Gastrocnemius medialis (tissue), 4 donors: ENCODE measurements at regions not wholly inside any gene's neighbourhood (a gene's known extent, or its start where the extent isn't known, plus 50 kb on each side); places are given as distances from the start of the nearest gene placed in this dataset.

ENCODE experiments used
- ATAC-seq, 2 donors: fragments of 150-250 bp; one replicate each; pipeline ENCODE4 v1.9.1; 2016
- DNase-seq, 2 donors: peaks; one replicate each; pipeline ENCODE4 v3.0.0-alpha.2; 2019
- H3K27ac ChIP-seq, 4 donors: fragments of 200-600 bp; sonication (generic); 1 replicate in 1 of 4; 2 replicates in 3 of 4; pipeline ENCODE4 v1.5.1; 2016 to 2018; ENCODE audit warnings: mild to moderate bottlenecking in 2 of 4, moderate library complexity in 1 of 4
- H3K27me3 ChIP-seq, 3 donors: fragments of 200-600 bp; sonication (generic) in 2 of 3; 1 replicate in 1 of 3; 2 replicates in 2 of 3; pipeline versions ENCODE4 v1.5.1 to v1.6.0; 2016 to 2019; ENCODE audit warnings: mild to moderate bottlenecking in 1 of 3, moderate library complexity in 1 of 3
- H3K36me3 ChIP-seq, 2 donors: fragments of 200-600 bp; sonication (generic) in 1 of 2; one replicate each; pipeline ENCODE4 v1.5.1; 2017 to 2018
- H3K4me1 ChIP-seq, 2 donors: fragments of 200-600 bp; sonication (generic) in 1 of 2; one replicate each; pipeline ENCODE4 v1.5.1; 2016 to 2017; ENCODE audit warnings: mild to moderate bottlenecking in 2 of 2
- H3K4me3 ChIP-seq, 4 donors: fragments of 200-600 bp; sonication (generic) in 3 of 4; 1 replicate in 1 of 4; 2 replicates in 3 of 4; pipeline ENCODE4 v1.5.1; 2016 to 2019; ENCODE audit warnings: mild to moderate bottlenecking in 2 of 4
- H3K9me3 ChIP-seq, 3 donors: fragments of 200-600 bp; sonication (generic) in 2 of 3; 1 replicate in 1 of 3; 2 replicates in 2 of 3; pipeline ENCODE4 v1.5.1; 2016 to 2019
- CTCF ChIP-seq, 5 experiments: fragments of 450-650 bp in 3 of 5; fragments of 200-600 bp in 2 of 5; sonication (generic) in 2 of 5; IDR thresholded peaks in 4 of 5; conservative IDR thresholded peaks in 1 of 5; 1 replicate in 4 of 5; 2 replicates in 1 of 5; pipeline ENCODE4 v1.5.1; 2016 to 2019; ENCODE audit warnings: antibody characterized with exemption in 5 of 5, mild to moderate bottlenecking in 3 of 5, moderate library complexity in 3 of 5
- POLR2A ChIP-seq, 2 donors: fragments of 450-650 bp; IDR thresholded peaks; one replicate each; pipeline ENCODE4 v1.6.1; 2017; ENCODE audit warnings: antibody characterized with exemption in 2 of 2, mild to moderate bottlenecking in 2 of 2, moderate library complexity in 2 of 2
- in situ Hi-C, 4 donors: fragments of 200-750 bp; cut with MboI; loops; one replicate each; pipeline versions ENCODE4 v1.15.0 to v1.8.0; 2017; ENCODE audit warnings: low sequenced_read_pairs in 4 of 4
- intact Hi-C: fragments of 100-400 bp; cut with DNase I; formaldehyde crosslinking; loops from one replicate; pipeline ENCODE4 v1.15.1; 2023; ENCODE audit warnings: low total_unique reads

GRCh38 chr6:102493485-102493884, 1100.0 kb downstream of the GRIK2 start:
- Histone ChIP-seq H3K4me1 (no peaks in the 10 kb centered on the region), H3K9me3 (no peaks in the 10 kb centered on the region), H3K36me3 (no peaks in the 10 kb centered on the region), H3K27me3 (no peaks in the 10 kb centered on the region), H3K27ac (no peak overlapping the region), H3K4me3 (no peak overlapping the region)
- no peak for ATAC-seq
- in situ Hi-C loops, result no loop called here
- no peak for TF ChIP-seq POLR2A (IDR thresholded peaks at IDR 0.05)
- no peak for TF ChIP-seq CTCF (IDR thresholded peaks at IDR 0.05 in 4 of 5, conservative IDR thresholded peaks at IDR 0.05 in 1 of 5)
- intact Hi-C loops, result no loop called here
- no peak for DNase-seq

- intact Hi-C loops (no loop called here), in situ Hi-C loops (no loop called here)
- DNase-seq (no peak), ATAC-seq (no peak)
- TF ChIP-seq CTCF (IDR thresholded peaks at IDR 0.05 in 4 of 5, conservative IDR thresholded peaks at IDR 0.05 in 1 of 5), result no peak
- TF ChIP-seq POLR2A (IDR thresholded peaks at IDR 0.05), result no peak
- Histone ChIP-seq H3K4me1 (no peaks in the 10 kb centered on the region), H3K36me3 (no peaks in the 10 kb centered on the region), H3K4me3 (no peak overlapping the region), H3K27ac (no peak overlapping the region), H3K27me3 (no peaks in the 10 kb centered on the region), H3K9me3 (no peaks in the 10 kb centered on the region)
Measured at GRCh38 chr6:102488729-102489128, 1095.2 kb downstream of the GRIK2 start.

GRCh38 chr6:102485480-102485879, 1092.0 kb downstream of the GRIK2 start:
- ATAC-seq (no peak), DNase-seq (no peak)
- Histone ChIP-seq H3K27me3 (no peaks in the 10 kb centered on the region), H3K4me1 (no peaks in the 10 kb centered on the region), H3K4me3 (no peak overlapping the region), H3K9me3 (no peaks in the 10 kb centered on the region), H3K27ac (no peak overlapping the region), H3K36me3 (no peaks in the 10 kb centered on the region)
- intact Hi-C loops (no loop called here), in situ Hi-C loops (no loop called here)
- TF ChIP-seq CTCF (IDR thresholded peaks at IDR 0.05 in 4 of 5, conservative IDR thresholded peaks at IDR 0.05 in 1 of 5), result no peak
- no peak for TF ChIP-seq POLR2A (IDR thresholded peaks at IDR 0.05)

- in situ Hi-C loops (no loop called here), intact Hi-C loops (no loop called here)
- Histone ChIP-seq H3K27me3 (no peaks in the 10 kb centered on the region), H3K36me3 (no peaks in the 10 kb centered on the region), H3K4me3 (no peak overlapping the region), H3K9me3 (no peaks in the 10 kb centered on the region), H3K4me1 (no peaks in the 10 kb centered on the region), H3K27ac (no peak overlapping the region)
- DNase-seq, result no peak
- no peak for TF ChIP-seq CTCF (IDR thresholded peaks at IDR 0.05 in 4 of 5, conservative IDR thresholded peaks at IDR 0.05 in 1 of 5)
- TF ChIP-seq POLR2A (IDR thresholded peaks at IDR 0.05), result no peak
- no peak for ATAC-seq
Measured at GRCh38 chr6:102474041-102474807, 1080.7 kb downstream of the GRIK2 start.

GRCh38 chr6:102458990-102459389, 1065.5 kb downstream of the GRIK2 start:
- H3K9me3 ChIP-seq, result no peaks in the 10 kb centered on the region
- intact Hi-C loops (no loop called here), in situ Hi-C loops (no loop called here)
- H3K4me3 ChIP-seq, result no peak overlapping the region
- TF ChIP-seq POLR2A (IDR thresholded peaks at IDR 0.05) (no peak), CTCF (IDR thresholded peaks at IDR 0.05 in 4 of 5, conservative IDR thresholded peaks at IDR 0.05 in 1 of 5) (no peak)
- no peaks in the 10 kb centered on the region for H3K27me3 ChIP-seq
- H3K27ac ChIP-seq, result no peak overlapping the region
- ATAC-seq (no peak), DNase-seq (no peak)
- H3K4me1 ChIP-seq, result no peaks in the 10 kb centered on the region
- H3K36me3 ChIP-seq, result no peaks in the 10 kb centered on the region
